H1 (cell line): ENCODE measurements at regions not wholly inside any gene's neighbourhood (a gene's known extent, or its start where the extent isn't known, plus 50 kb on each side); places are given as distances from the start of the nearest gene placed in this dataset.

Source experiments
- CTCF ChIA-PET: fragments of 300-600 bp; sonication (Branson Sonifier 250); formaldehyde crosslinking; loops from one replicate; lab custom pipeline; 2021; ENCODE audit not compliant: partially characterized antibody; lab: Charles Lee
- POLR2A ChIA-PET: fragments of 300-600 bp; sonication (Branson Sonifier 250); formaldehyde crosslinking; loops from one replicate; lab custom pipeline; 2021; ENCODE audit warnings: inconsistent platforms; ENCODE audit not compliant: partially characterized antibody; lab: Charles Lee
- DNase-seq, 2 experiments: peaks; one replicate each; pipeline versions ENCODE4 v3.0.0 to v3.0.0-alpha.2; 2010 to 2022; ENCODE audit warnings: low spot score in 2 of 2, low read depth in 1 of 2, mixed read lengths in 1 of 2
- FAIRE-seq: peaks from 2 replicates; lab custom pipeline; 2011; peaks lifted over from hg19 to GRCh38; lab: Jason Lieb, UNC
- H2AFZ ChIP-seq: 2 replicates; pipeline ENCODE4 v1.8.1; 2012; ENCODE audit warnings: low read length, inconsistent platforms
- H2AK5ac ChIP-seq: 2 replicates; pipeline ENCODE4 v1.6.1; 2013; ENCODE audit warnings: low read depth, low read length
- H2BK120ac ChIP-seq: replicated peaks from 2 replicates; pipeline ENCODE3; 2013; ENCODE audit warnings: low read depth, low read length, inconsistent platforms
- H2BK12ac ChIP-seq: 2 replicates; pipeline ENCODE4 v1.6.1; 2013; ENCODE audit warnings: low read depth, low read length
- H2BK15ac ChIP-seq: 2 replicates; pipeline ENCODE4 v1.6.1; 2013; ENCODE audit warnings: low read length
- H2BK20ac ChIP-seq: 2 replicates; pipeline ENCODE4 v1.6.1; 2013; ENCODE audit warnings: low read length
- H2BK5ac ChIP-seq: 2 replicates; pipeline ENCODE4 v1.6.1; 2013; ENCODE audit warnings: low read depth, low read length
- H3K14ac ChIP-seq: 2 replicates; pipeline ENCODE4 v1.6.1; 2013; ENCODE audit warnings: inconsistent platforms; ENCODE audit not compliant: insufficient read length
- H3K18ac ChIP-seq: 2 replicates; pipeline ENCODE4 v1.6.1; 2013; ENCODE audit warnings: low read length; ENCODE audit errors: extremely low read depth
- H3K23ac ChIP-seq: 2 replicates; pipeline ENCODE4 v1.6.1; 2013; ENCODE audit warnings: inconsistent platforms; ENCODE audit not compliant: insufficient read length
- H3K23me2 ChIP-seq: 2 replicates; pipeline ENCODE4 v1.6.1; 2013; ENCODE audit warnings: low read depth, low read length
- H3K27ac ChIP-seq: 2 replicates; pipeline ENCODE4 v1.6.1; 2011; ENCODE audit warnings: low read depth, low read length, inconsistent platforms
- H3K27me3 ChIP-seq, 4 experiments: replicated peaks in 1 of 4; 1 replicate in 1 of 4; 2 replicates in 3 of 4; pipeline versions ENCODE4 v1.6.1 to v1.8.1; 2011 to 2013; ENCODE audit warnings: low read length in 3 of 4, mild to moderate bottlenecking in 3 of 4, inconsistent platforms in 2 of 4, mixed read lengths in 2 of 4, moderate library complexity in 1 of 4; ENCODE audit not compliant: control insufficient read depth in 3 of 4, insufficient read depth in 3 of 4; ENCODE audit errors: extremely low read depth in 1 of 4
- H3K36me3 ChIP-seq, 4 experiments: 2 replicates each; pipeline versions ENCODE4 v1.6.1 to v1.8.1; 2011 to 2013; ENCODE audit warnings: mild to moderate bottlenecking in 4 of 4, low read length in 3 of 4, moderate library complexity in 2 of 4, control low read depth in 1 of 4, inconsistent platforms in 1 of 4; ENCODE audit not compliant: insufficient read depth in 4 of 4, control insufficient read depth in 2 of 4
- H3K4ac ChIP-seq: replicated peaks from 2 replicates; pipeline ENCODE3; 2013; ENCODE audit warnings: low read length, low read depth, mixed read lengths, inconsistent platforms; ENCODE audit not compliant: insufficient read length
- H3K4me1 ChIP-seq, 4 experiments: replicated peaks in 1 of 4; 1 replicate in 1 of 4; 2 replicates in 3 of 4; pipeline versions ENCODE4 v1.6.1 to v1.8.1; 2011 to 2013; ENCODE audit warnings: low read length in 3 of 4, inconsistent platforms in 2 of 4, mixed read lengths in 1 of 4; ENCODE audit not compliant: insufficient read depth in 4 of 4, control insufficient read depth in 3 of 4
- H3K4me2 ChIP-seq, 2 experiments: 2 replicates each; pipeline versions ENCODE4 v1.6.1 to v1.8.1; 2011 to 2013; ENCODE audit warnings: low read depth in 2 of 2, low read length in 2 of 2, control low read depth in 1 of 2, inconsistent platforms in 1 of 2, mild to moderate bottlenecking in 1 of 2; ENCODE audit not compliant: insufficient read depth in 1 of 2
- H3K4me3 ChIP-seq, 4 experiments: fragments of 200-600, 300-600 bp in 1 of 4; sonication (generic), shearing (Covaris generic), sonication (Bioruptor Twin) in 1 of 4; 2 replicates each; pipeline versions ENCODE4 v1.5.1 to v1.8.1; 2011 to 2016; ENCODE audit warnings: low read length in 4 of 4, low read depth in 3 of 4, control low read depth in 2 of 4, inconsistent platforms in 2 of 4, mild to moderate bottlenecking in 2 of 4, mixed read lengths in 1 of 4, moderate library complexity in 1 of 4; ENCODE audit not compliant: insufficient read depth in 2 of 4; ENCODE audit errors: extremely low read depth in 1 of 4
- H3K56ac ChIP-seq: replicated peaks from 2 replicates; pipeline ENCODE3; 2013; ENCODE audit warnings: low read depth, mild to moderate bottlenecking, mixed read lengths, low read length, inconsistent platforms; ENCODE audit not compliant: insufficient read length
- H3K79me1 ChIP-seq: 2 replicates; pipeline ENCODE4 v1.6.1; 2013; ENCODE audit warnings: low read depth, low read length, control low read depth
- H3K79me2 ChIP-seq, 2 experiments: 2 replicates each; pipeline versions ENCODE4 v1.6.1 to v1.8.1; 2012 to 2013; ENCODE audit warnings: low read length in 2 of 2, mild to moderate bottlenecking in 2 of 2, inconsistent platforms in 1 of 2; ENCODE audit not compliant: insufficient read depth in 2 of 2, control insufficient read depth in 1 of 2
- H3K9ac ChIP-seq, 4 experiments: replicated peaks in 1 of 4; 1 replicate in 1 of 4; 2 replicates in 3 of 4; pipeline versions ENCODE4 v1.6.1 to v1.8.1; 2011 to 2013; ENCODE audit warnings: low read depth in 3 of 4, low read length in 3 of 4, control low read depth in 2 of 4, mild to moderate bottlenecking in 2 of 4, moderate library complexity in 2 of 4, inconsistent platforms in 1 of 4; ENCODE audit errors: extremely low read depth in 1 of 4
- H3K9me3 ChIP-seq, 2 experiments: 2 replicates each; pipeline versions ENCODE4 v1.6.1 to v1.8.1; 2012 to 2013; ENCODE audit warnings: mild to moderate bottlenecking in 2 of 2, moderate library complexity in 2 of 2, control low read depth in 1 of 2, inconsistent platforms in 1 of 2, low read depth in 1 of 2, low read length in 1 of 2, mixed read lengths in 1 of 2; ENCODE audit not compliant: insufficient read depth in 2 of 2
- H4K20me1 ChIP-seq, 2 experiments: replicated peaks in 1 of 2; 2 replicates each; pipeline versions ENCODE3 to v1.8.1; 2011 to 2013; ENCODE audit warnings: inconsistent platforms in 2 of 2, low read length in 2 of 2, mild to moderate bottlenecking in 1 of 2; ENCODE audit not compliant: insufficient read depth in 2 of 2, control insufficient read depth in 1 of 2
- H4K5ac ChIP-seq: 2 replicates; pipeline ENCODE4 v1.6.1; 2013; ENCODE audit warnings: low read length, low read depth, mixed read lengths, inconsistent platforms; ENCODE audit not compliant: insufficient read length
- H4K8ac ChIP-seq: 2 replicates; pipeline ENCODE4 v1.8.0; 2013; ENCODE audit warnings: mild to moderate bottlenecking, moderate library complexity, low read length, inconsistent platforms; ENCODE audit not compliant: insufficient read depth; ENCODE audit errors: extremely low read depth
- H4K91ac ChIP-seq: replicated peaks from 2 replicates; pipeline ENCODE3; 2013; ENCODE audit warnings: low read length, mixed read lengths, inconsistent platforms; ENCODE audit not compliant: insufficient read length
- ASH2L ChIP-seq: fragments of 200-600, 300-600 bp; sonication (generic); IDR thresholded peaks from one replicate; pipeline ENCODE4 v1.7.1; 2017; ENCODE audit warnings: low read length
- CHD1 ChIP-seq: IDR thresholded peaks from 2 replicates; pipeline ENCODE4 v1.6.1; 2012; ENCODE audit warnings: low read depth, low read length, improper control_type of control experiment
- CREB1 ChIP-seq: IDR thresholded peaks from 2 replicates; pipeline ENCODE4 v1.6.1; 2012; ENCODE audit warnings: inconsistent platforms
- MAFK ChIP-seq: IDR thresholded peaks from 2 replicates; pipeline ENCODE4 v1.6.1; 2012; ENCODE audit warnings: low read depth, mild to moderate bottlenecking, improper control_type of control experiment, low read length
- RFX5 ChIP-seq: IDR thresholded peaks from 2 replicates; pipeline ENCODE4 v1.6.1; 2011; ENCODE audit warnings: low read depth, low read length, improper control_type of control experiment, borderline replicate concordance
- RNF2 ChIP-seq: fragments of 200-900, 300-1000 bp; sonication (generic); IDR thresholded peaks from 2 replicates; pipeline ENCODE4 v1.7.1; 2016; ENCODE audit warnings: borderline replicate concordance, low read depth, mild to moderate bottlenecking, antibody characterized with exemption, low read length; ENCODE audit not compliant: poor library complexity, severe bottlenecking; ENCODE audit errors: missing control alignments
- SIN3A ChIP-seq, 2 experiments: IDR thresholded peaks in 1 of 2; conservative IDR thresholded peaks in 1 of 2; 2 replicates each; pipeline ENCODE4 v1.6.1; 2011 to 2012; ENCODE audit warnings: low read length in 2 of 2, improper control_type of control experiment in 1 of 2, low read depth in 1 of 2, mild to moderate bottlenecking in 1 of 2
- SIRT6 ChIP-seq: IDR thresholded peaks from one replicate; pipeline ENCODE4 v1.7.1; 2012; ENCODE audit warnings: low read length, inconsistent platforms
- SP2 ChIP-seq: IDR thresholded peaks from 2 replicates; pipeline ENCODE4 v1.6.1; 2012; ENCODE audit warnings: mild to moderate bottlenecking, low read length, inconsistent platforms
- SUZ12 ChIP-seq: fragments of 200-600 bp; sonication (generic); IDR thresholded peaks from 2 replicates; pipeline ENCODE4 v1.6.1; 2012; ENCODE audit warnings: mild to moderate bottlenecking, inconsistent platforms, low read length, moderate library complexity, mixed read lengths
- TAF1 ChIP-seq: IDR thresholded peaks from 2 replicates; pipeline ENCODE4 v1.6.1; 2011; ENCODE audit warnings: mild to moderate bottlenecking, low read depth, low read length
- WGBS, 2 experiments: shearing (Covaris generic) in 1 of 2; methylation state at CpG; one replicate each; pipeline versions ENCODE4 v1.1.6 to v1.1.7; 2013 to 2015; ENCODE audit warnings: low lambda C conversion rate in 2 of 2, mixed read lengths in 2 of 2, inconsistent platforms in 1 of 2, low coverage in 1 of 2, missing lambda C conversion rate in 1 of 2; ENCODE audit not compliant: insufficient replicate concordance in 2 of 2, insufficient coverage in 1 of 2, insufficient read length in 1 of 2; ENCODE audit errors: extremely low coverage in 1 of 2, missing lambda C conversion rate in 1 of 2; 5-methylcytosine and 5-hydroxymethylcytosine counted together

GRCh38 chr7:125592331-125592730 lies 662.7 kb upstream of the POT1 start:
- CTCF ChIA-PET = no interaction called here
- Histone ChIP-seq H3K9me3 (no peaks in the 10 kb centered on the region), H3K9ac (no peak overlapping the region), H2AFZ (no peak overlapping the region), H3K56ac (no peak overlapping the region), H3K23me2 (no peaks in the 10 kb centered on the region), H2AK5ac (no peak overlapping the region), H3K23ac (no peak overlapping the region), H4K91ac (no peak overlapping the region), H3K14ac (no peak overlapping the region), H2BK120ac (no peak overlapping the region), H3K18ac (no peak overlapping the region), H2BK5ac (no peak overlapping the region), H4K5ac (no peak overlapping the region), H3K4ac (no peak overlapping the region), H3K4me3 (no peak overlapping the region), H3K27me3 (no peaks in the 10 kb centered on the region), H2BK15ac (no peak overlapping the region), H3K4me2 (no peak overlapping the region), H3K27ac (no peak overlapping the region), H4K8ac (no peak overlapping the region), H2BK20ac (no peak overlapping the region), H3K36me3 (no peaks in the 10 kb centered on the region), H3K79me1 (no peaks in the 10 kb centered on the region), H2BK12ac (no peak overlapping the region), H3K79me2 (no peaks in the 10 kb centered on the region), H4K20me1 (no peaks in the 10 kb centered on the region), H3K4me1 (no peaks in the 10 kb centered on the region)
- TF ChIP-seq MAFK (no peak), ASH2L (no peak), RFX5 (no peak), SIN3A (conservative IDR thresholded peaks at IDR 0.05 in 1 of 2, IDR thresholded peaks at IDR 0.05 in 1 of 2; ENCODE audit: low read depth in 1 of 2, low read length in 2 of 2) (no peak), CREB1 (no peak), SP2 (no peak), CHD1 (no peak), TAF1 (no peak), RNF2 (no peak), SIRT6 (no peak), SUZ12 (no peak)
- FAIRE-seq = no peak
- DNase-seq = no peak
- POLR2A ChIA-PET = no interaction called here
- 96% methylated on average over 6 of the region's 6 CpGs; no CpG with 5 or more reads in 1 of the 2 experiments for WGBS, 2 experiments
